Neural progenitor cell (in vitro differentiated cells): ENCODE measurements at regions not wholly inside any gene's neighbourhood (a gene's known extent, or its start where the extent isn't known, plus 50 kb on each side); places are given as distances from the start of the nearest gene placed in this dataset.

ENCODE experiments used
- DNase-seq: peaks from one replicate; pipeline ENCODE4 v3.0.0-alpha.2; 2016; ENCODE audit warnings: low spot score
- H2AFZ ChIP-seq: fragments of 200-600 bp; sonication (generic); replicated peaks from 2 replicates; pipeline ENCODE4 v1.6.1; 2016; ENCODE audit warnings: antibody characterized with exemption
- H3F3A ChIP-seq: fragments of 200-600 bp; sonication (generic); 2 replicates; pipeline ENCODE4 v1.6.1; 2016; ENCODE audit warnings: antibody characterized with exemption, low read depth
- H3K27ac ChIP-seq: fragments of 200-600 bp; sonication (generic); 2 replicates; pipeline ENCODE4 v1.5.1; 2016; ENCODE audit warnings: mild to moderate bottlenecking
- H3K27me3 ChIP-seq: fragments of 200-600 bp; sonication (generic); 2 replicates; pipeline ENCODE4 v1.6.1; 2016; ENCODE audit warnings: mild to moderate bottlenecking, moderate library complexity
- H3K36me3 ChIP-seq: fragments of 200-600 bp; sonication (generic); 2 replicates; pipeline ENCODE4 v1.5.1; 2016
- H3K4me1 ChIP-seq: fragments of 200-600 bp; sonication (generic); 2 replicates; pipeline ENCODE4 v1.6.1; 2016; ENCODE audit warnings: mixed run types
- H3K4me2 ChIP-seq: fragments of 200-600 bp; sonication (generic); 2 replicates; pipeline ENCODE4 v1.6.1; 2016
- H3K4me3 ChIP-seq: fragments of 200-600 bp; sonication (generic); 2 replicates; pipeline ENCODE4 v1.5.1; 2016
- H3K79me2 ChIP-seq: fragments of 200-600 bp; sonication (generic); 2 replicates; pipeline ENCODE4 v1.6.1; 2016; ENCODE audit warnings: low read depth
- H3K9ac ChIP-seq: fragments of 200-600 bp; sonication (generic); 2 replicates; pipeline ENCODE4 v1.6.1; 2016
- H3K9me3 ChIP-seq: fragments of 200-600 bp; sonication (generic); 2 replicates; pipeline ENCODE4 v1.5.1; 2016; ENCODE audit warnings: low read depth
- H4K20me1 ChIP-seq: fragments of 200-600 bp; sonication (generic); 2 replicates; pipeline ENCODE4 v1.6.1; 2016; ENCODE audit warnings: low read depth
- H3K27ac Mint-ChIP-seq: 3 replicates; pipeline ENCODE4 v1.8.0; 2021; ENCODE audit warnings: mixed read lengths
- H3K27me3 Mint-ChIP-seq: 2 replicates; pipeline ENCODE4 v1.8.0; 2022; ENCODE audit warnings: low read depth, mild to moderate bottlenecking, inconsistent platforms, moderate library complexity, mixed read lengths; ENCODE audit not compliant: insufficient read depth
- H3K36me3 Mint-ChIP-seq: 3 replicates; pipeline ENCODE4 v1.8.0; 2021; ENCODE audit warnings: mixed read lengths
- H3K4me1 Mint-ChIP-seq: 3 replicates; pipeline ENCODE4 v1.8.0; 2021; ENCODE audit warnings: mixed read lengths
- H3K4me3 Mint-ChIP-seq: 3 replicates; pipeline ENCODE4 v1.8.0; 2021; ENCODE audit warnings: mild to moderate bottlenecking, moderate library complexity, mixed read lengths
- H3K9me3 Mint-ChIP-seq: 3 replicates; pipeline ENCODE4 v1.8.0; 2020; ENCODE audit warnings: mixed read lengths
- CTCF ChIP-seq: fragments of 200-600 bp; sonication (generic); IDR thresholded peaks from 2 replicates; pipeline ENCODE4 v1.5.1; 2017; ENCODE audit warnings: antibody characterized with exemption, mild to moderate bottlenecking
- EZH2 ChIP-seq: fragments of 200-600 bp; sonication (generic); IDR thresholded peaks from 2 replicates; pipeline ENCODE4 v1.6.1; 2017; ENCODE audit warnings: antibody characterized with exemption, mild to moderate bottlenecking, moderate library complexity
- EZH2phosphoT487 ChIP-seq: fragments of 200-600 bp; sonication (generic); IDR thresholded peaks from 2 replicates; pipeline ENCODE4 v1.6.1; 2017; ENCODE audit warnings: antibody characterized with exemption

- TF ChIP-seq EZH2 (no peak), CTCF (no peak), EZH2phosphoT487 (no peak)
- peaks cover 7% of the 10 kb centered on the region for H3F3A ChIP-seq
- no peak overlapping the region for H3K4me3 ChIP-seq
- Mint-ChIP-seq H3K27me3 (peaks cover 2% of the 10 kb centered on the region), H3K9me3 (peaks cover 7% of the 10 kb centered on the region), H3K36me3 (peaks cover 2% of the 10 kb centered on the region), H3K4me1 (peaks cover 21% of the 10 kb centered on the region), H3K27ac (peak overlapping the region; percentile 76), H3K4me3 (no peak overlapping the region)
- H3K4me1 ChIP-seq: peaks cover 7% of the 10 kb centered on the region
- H3K27me3 ChIP-seq: no peaks in the 10 kb centered on the region
- H3K79me2 ChIP-seq: no peaks in the 10 kb centered on the region
- H3K9ac ChIP-seq: no peak overlapping the region
- H3K27ac ChIP-seq: no peak overlapping the region
- H3K9me3 ChIP-seq: no peaks in the 10 kb centered on the region
- H4K20me1 ChIP-seq: no peaks in the 10 kb centered on the region
- no peaks in the 10 kb centered on the region for H3K36me3 ChIP-seq
- H2AFZ ChIP-seq: peak overlapping the region; percentile 81
- no peak overlapping the region for H3K4me2 ChIP-seq
- peak; percentile 23 for DNase-seq
Measured at GRCh38 chr5:61631438-61631941, 299.4 kb downstream of the ZSWIM6 start.

DNA sequence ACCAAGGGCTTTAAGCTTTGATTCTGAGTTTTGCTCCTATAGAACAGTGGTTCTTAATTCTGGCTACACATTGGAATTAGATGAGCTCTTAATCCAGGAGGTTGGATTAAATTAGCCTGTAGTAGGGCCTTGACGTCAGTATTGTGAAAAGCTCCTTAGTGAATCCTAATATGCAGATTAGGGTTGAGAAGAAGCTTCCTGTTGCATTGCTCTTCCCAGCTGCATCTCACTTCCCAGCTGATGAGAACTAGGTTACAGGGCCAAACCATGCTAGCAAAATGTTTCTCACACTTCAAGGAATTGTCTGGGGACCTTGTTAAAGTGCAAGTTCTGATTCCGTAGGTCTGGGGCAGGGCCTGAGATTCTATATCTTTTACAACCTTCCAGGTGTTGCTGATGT lies 300.0 kb downstream of the ZSWIM6 start:
- peak overlapping the region; percentile 76 for H3K27ac Mint-ChIP-seq
- H3K27me3 Mint-ChIP-seq: peaks cover 3% of the 10 kb centered on the region
- H3K4me2 ChIP-seq: no peak overlapping the region
- H3K36me3 ChIP-seq: no peaks in the 10 kb centered on the region
- H3K9me3 ChIP-seq: no peaks in the 10 kb centered on the region
- H3K9ac ChIP-seq: no peak overlapping the region
- H4K20me1 ChIP-seq: no peaks in the 10 kb centered on the region
- H3K79me2 ChIP-seq: no peaks in the 10 kb centered on the region
- peaks cover 7% of the 10 kb centered on the region for H3F3A ChIP-seq
- H3K4me1 Mint-ChIP-seq: peaks cover 26% of the 10 kb centered on the region
- H3K27me3 ChIP-seq: no peaks in the 10 kb centered on the region
- peaks cover 7% of the 10 kb centered on the region for H3K9me3 Mint-ChIP-seq
- peaks cover 2% of the 10 kb centered on the region for H3K36me3 Mint-ChIP-seq
- peaks cover 9% of the 10 kb centered on the region for H3K4me1 ChIP-seq
- no peak for TF ChIP-seq EZH2
- no peak for TF ChIP-seq EZH2phosphoT487
- peak overlapping the region; percentile 81 for H2AFZ ChIP-seq
- no peak overlapping the region for H3K27ac ChIP-seq
- DNase-seq: no peak
- H3K4me3 Mint-ChIP-seq: no peak overlapping the region
- H3K4me3 ChIP-seq: no peak overlapping the region

DNA sequence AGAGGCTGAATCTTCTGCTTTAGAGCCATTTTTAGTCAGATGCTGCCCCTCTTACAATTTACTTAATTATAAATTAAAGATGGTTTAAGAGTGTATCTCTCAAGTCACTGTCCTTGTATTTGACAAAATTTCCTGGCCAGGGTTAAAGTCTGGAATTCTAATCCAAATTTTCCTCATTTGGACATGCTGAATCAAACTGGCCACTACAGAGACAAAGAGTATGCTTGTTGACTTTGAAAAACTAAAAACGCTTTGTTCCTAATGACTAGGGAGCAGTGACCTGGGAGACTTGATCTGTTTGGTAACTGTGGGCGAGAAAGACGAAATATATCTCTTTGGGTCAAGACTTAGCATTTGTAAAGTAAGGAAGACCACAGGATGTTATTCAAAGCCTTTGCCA lies 303.2 kb downstream of the ZSWIM6 start:
- H3K4me1 ChIP-seq: peaks cover 20% of the 10 kb centered on the region
- H4K20me1 ChIP-seq: no peaks in the 10 kb centered on the region
- no peaks in the 10 kb centered on the region for H3K9me3 Mint-ChIP-seq
- no peak overlapping the region for H3K4me3 Mint-ChIP-seq
- H3K27ac Mint-ChIP-seq: no peak overlapping the region
- no peak overlapping the region for H3K27ac ChIP-seq
- no peak for TF ChIP-seq EZH2
- no peak for TF ChIP-seq EZH2phosphoT487
- no peak for TF ChIP-seq CTCF
- no peak overlapping the region for H3K9ac ChIP-seq
- H3K4me3 ChIP-seq: no peak overlapping the region
- no peak for DNase-seq
- no peaks in the 10 kb centered on the region for H3K27me3 ChIP-seq
- peaks cover 43% of the 10 kb centered on the region for H3K4me1 Mint-ChIP-seq
- H3K36me3 Mint-ChIP-seq: peaks cover 2% of the 10 kb centered on the region
- no peaks in the 10 kb centered on the region for H3K36me3 ChIP-seq
- no peak overlapping the region for H3K4me2 ChIP-seq
- no peaks in the 10 kb centered on the region for H3K9me3 ChIP-seq
- H2AFZ ChIP-seq: no peak overlapping the region
- no peaks in the 10 kb centered on the region for H3F3A ChIP-seq
- H3K27me3 Mint-ChIP-seq: peaks cover 2% of the 10 kb centered on the region
- no peaks in the 10 kb centered on the region for H3K79me2 ChIP-seq

DNA sequence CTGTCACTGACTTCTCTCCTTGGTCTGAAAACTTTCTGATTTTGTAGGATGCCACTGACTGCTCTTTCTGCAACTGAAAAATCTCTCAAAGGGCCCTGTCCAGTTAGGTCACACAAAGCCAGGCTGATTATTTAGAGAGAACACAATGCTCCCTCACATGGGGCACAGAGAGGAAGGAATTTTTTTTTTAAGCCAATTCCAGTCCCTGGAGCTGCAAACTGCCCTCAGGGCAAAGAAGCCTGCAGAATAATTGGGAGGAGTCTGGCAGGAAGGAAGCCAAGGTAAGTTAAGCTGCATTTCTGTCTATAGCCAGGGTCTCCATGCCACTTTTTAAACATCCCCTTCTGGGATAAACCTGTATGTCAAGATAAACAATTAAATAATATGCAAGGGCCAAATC lies 305.5 kb downstream of the ZSWIM6 start:
- Histone ChIP-seq H3F3A (no peaks in the 10 kb centered on the region), H3K27me3 (no peaks in the 10 kb centered on the region), H3K9me3 (no peaks in the 10 kb centered on the region), H3K4me2 (peak overlapping the region; percentile 54), H3K4me3 (no peak overlapping the region), H3K36me3 (no peaks in the 10 kb centered on the region), H3K4me1 (peaks cover 12% of the 10 kb centered on the region), H2AFZ (no peak overlapping the region), H3K9ac (no peak overlapping the region), H4K20me1 (no peaks in the 10 kb centered on the region), H3K79me2 (no peaks in the 10 kb centered on the region), H3K27ac (no peak overlapping the region)
- TF ChIP-seq EZH2: no peak
- TF ChIP-seq CTCF: no peak
- TF ChIP-seq EZH2phosphoT487: no peak
- Mint-ChIP-seq H3K4me1 (peaks cover 43% of the 10 kb centered on the region), H3K27me3 (peaks cover 2% of the 10 kb centered on the region), H3K27ac (peak overlapping the region; percentile 84), H3K36me3 (peaks cover 2% of the 10 kb centered on the region), H3K4me3 (peak overlapping the region; percentile 11), H3K9me3 (no peaks in the 10 kb centered on the region)
- peak; percentile 62 for DNase-seq
